HG03565 (cell line): ENCODE measurements at regions not wholly inside any gene's neighbourhood (a gene's known extent, or its start where the extent isn't known, plus 50 kb on each side); places are given as distances from the start of the nearest gene placed in this dataset.

Experiments used
- ATAC-seq: cut with Tn5 transposase; IDR thresholded peaks from one replicate; pipeline ENCODE4 v1.9.1; 2021; ENCODE audit warnings: mild to moderate bottlenecking, moderate library complexity; ENCODE audit not compliant: unreplicated experiment

DNA sequence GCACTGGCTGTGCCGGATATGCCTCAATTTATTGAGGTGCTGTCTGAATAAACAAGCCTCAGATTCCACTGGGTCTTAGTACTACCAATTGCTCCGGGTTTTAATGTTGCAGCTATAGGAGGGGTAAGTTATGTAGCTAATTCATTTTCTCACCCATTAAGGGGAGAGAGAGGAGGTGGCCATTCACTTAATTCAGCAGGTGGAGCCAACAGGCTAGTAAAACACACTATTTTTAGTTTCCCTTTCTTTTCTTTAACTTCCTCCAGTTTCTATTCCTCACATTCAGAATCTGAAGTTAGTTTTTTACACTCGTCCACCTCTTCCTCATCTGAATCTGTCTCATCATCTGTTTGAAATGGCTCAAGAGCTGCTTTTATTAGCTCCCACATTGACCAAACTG, 105.6 kb upstream of the CDH10 start:
- no peak for ATAC-seq

- no peak for ATAC-seq
Observed at GRCh38 chr5:24749701-24750100, 104.9 kb upstream of the CDH10 start.

DNA sequence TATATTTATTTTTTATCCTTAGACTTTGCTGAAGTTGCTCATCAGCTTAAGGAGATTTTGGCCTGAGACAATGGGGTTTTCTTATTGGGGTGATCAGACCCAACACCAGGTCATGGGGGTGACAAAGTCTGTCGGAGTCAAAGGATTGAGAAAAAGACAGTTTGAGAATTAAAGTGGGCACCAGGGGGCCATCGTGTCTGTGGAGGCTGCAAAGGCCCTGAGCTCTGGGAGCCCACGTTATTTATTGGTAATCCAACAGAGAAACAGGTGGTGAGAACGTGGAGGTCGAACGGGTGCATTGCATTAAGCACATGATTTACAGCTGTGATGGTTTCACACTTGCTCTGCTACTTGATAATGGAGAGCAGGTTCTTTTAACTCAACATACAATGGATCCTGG, 102.5 kb upstream of the CDH10 start:
- no peak for ATAC-seq

DNA sequence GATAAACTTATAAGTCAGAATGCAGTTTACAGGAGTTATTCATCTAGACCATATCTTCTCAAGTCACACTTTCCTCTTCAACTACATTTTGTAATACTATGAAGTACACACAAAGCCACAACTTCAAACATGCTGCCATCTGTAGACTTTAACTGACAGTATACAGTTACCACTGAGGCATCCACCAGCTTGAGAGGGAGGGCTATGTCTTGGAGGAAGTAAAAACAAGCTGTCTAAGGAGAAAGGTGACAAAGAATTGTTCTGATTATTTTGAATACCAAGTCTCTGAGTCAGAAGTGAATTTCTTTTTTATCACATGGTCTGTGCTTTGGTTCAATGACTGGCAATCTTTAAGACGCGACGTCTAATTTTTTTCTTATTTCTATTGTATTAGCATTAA, 97.6 kb upstream of the CDH10 start:
- ATAC-seq, result no peak

DNA sequence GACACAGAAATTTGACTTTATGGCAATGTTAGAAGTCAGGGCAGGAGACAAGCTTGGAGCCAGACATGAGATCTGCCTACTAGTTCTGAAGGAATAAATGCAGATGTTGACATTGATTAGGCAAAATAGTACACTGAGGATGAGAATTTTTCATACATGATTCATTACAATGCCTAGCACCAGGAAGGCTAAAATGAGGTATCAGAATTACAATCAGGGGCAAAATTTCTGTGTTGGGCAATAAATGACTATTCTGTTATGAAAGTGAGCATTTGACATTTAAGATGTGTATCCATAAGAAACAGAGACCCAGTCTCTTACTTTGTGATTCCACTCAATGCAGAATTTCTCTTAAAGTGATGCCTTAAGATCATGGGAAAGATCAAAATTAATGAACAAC, 92.4 kb upstream of the CDH10 start:
- ATAC-seq, result no peak

- ATAC-seq, result no peak
Observed at GRCh38 chr5:24735284-24735683, 90.5 kb upstream of the CDH10 start.

DNA sequence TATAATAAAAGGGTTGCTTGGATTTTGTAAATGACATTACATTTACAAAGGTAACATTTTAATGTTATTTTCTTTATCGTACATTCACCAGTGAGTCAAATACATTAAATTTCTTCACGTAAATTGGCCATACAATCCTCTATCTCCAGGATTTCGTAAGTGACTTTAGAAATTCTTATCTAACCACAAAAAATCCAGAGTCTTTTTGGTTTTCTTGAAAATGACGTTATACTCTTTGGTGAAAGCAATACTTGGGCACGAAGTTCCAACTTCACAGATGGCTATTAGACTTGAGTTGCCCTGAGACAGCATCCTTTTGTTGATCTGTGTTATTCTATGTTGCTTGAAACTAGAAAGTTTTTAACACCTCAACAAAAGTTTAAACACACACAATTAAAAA, 87.4 kb upstream of the CDH10 start:
- ATAC-seq, result no peak

- ATAC-seq, result no peak
Observed at GRCh38 chr5:24720743-24721142, 76.0 kb upstream of the CDH10 start.

DNA sequence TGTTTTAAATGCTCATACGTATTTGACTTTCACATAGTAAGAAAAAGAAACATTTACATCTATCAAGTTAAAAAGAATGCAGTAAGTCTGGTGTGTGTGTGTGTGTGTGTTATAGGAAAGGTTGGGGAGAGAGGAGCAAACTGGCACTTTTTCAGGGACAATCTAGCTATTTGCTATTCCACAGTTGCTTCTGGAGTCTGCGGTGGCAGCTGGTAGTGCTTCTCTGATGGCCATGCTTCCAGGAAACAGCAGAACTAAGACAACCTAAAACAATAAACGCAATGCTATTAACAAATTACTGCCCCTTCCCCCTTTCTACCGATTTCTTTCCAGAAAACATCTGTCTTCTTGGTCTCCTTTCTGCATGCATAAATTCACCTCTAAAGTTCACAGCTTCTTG, 70.0 kb upstream of the CDH10 start:
- ATAC-seq, result no peak

- no peak for ATAC-seq
Observed at GRCh38 chr5:24712947-24713346, 68.2 kb upstream of the CDH10 start.

DNA sequence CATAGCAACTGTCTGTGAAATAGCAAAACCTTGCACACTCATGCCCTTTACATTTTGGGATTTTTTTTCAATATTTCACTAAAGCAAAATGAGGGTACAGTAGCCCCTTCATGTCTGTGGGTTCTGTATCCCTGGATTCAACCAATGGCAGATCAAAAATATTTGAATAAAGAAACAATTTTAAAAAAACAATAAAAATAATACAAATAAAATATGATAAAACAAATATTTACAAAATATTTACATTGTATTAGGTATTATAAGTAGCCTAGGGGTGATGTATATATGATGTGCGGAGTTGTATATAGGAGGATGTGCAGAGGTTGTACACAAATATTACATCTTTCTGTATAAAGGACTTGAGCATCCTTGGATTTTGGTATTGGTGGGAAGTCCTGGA, 67.3 kb upstream of the CDH10 start:
- ATAC-seq, result no peak

- no peak for ATAC-seq
Observed at GRCh38 chr5:24703934-24704333, 59.2 kb upstream of the CDH10 start.
